CD4-positive, alpha-beta T cell (primary cell): ENCODE measurements at regions not wholly inside any gene's neighbourhood (a gene's known extent, or its start where the extent isn't known, plus 50 kb on each side); places are given as distances from the start of the nearest gene placed in this dataset.
"Not testable (repeated sequence)": the region's sequence is repeated elsewhere in the genome, so short reads cannot be mapped to it uniquely, and the experiment has no call there.

Source experiments
- ATAC-seq: fragments of 200-7000 bp; cut with Tn5 transposase; one replicate; pipeline ENCODE4 v1.10.0; 2022; ENCODE audit warnings: mild to moderate bottlenecking; ENCODE audit not compliant: poor library complexity
- CTCF ChIA-PET: fragments of 350-600 bp; sonication (Branson Sonifier 250); formaldehyde crosslinking; loops from one replicate; lab custom pipeline; 2021; ENCODE audit warnings: antibody characterized with exemption, inconsistent platforms; lab: Charles Lee
- POLR2A ChIA-PET: fragments of 350-600 bp; sonication (Branson Sonifier 250); formaldehyde crosslinking; loops from one replicate; lab custom pipeline; 2021; ENCODE audit warnings: antibody characterized with exemption, inconsistent platforms; lab: Charles Lee
- DNase-seq, 14 experiments: peaks; one replicate each; pipeline ENCODE4 v3.0.0-alpha.2; 2013 to 2020; ENCODE audit warnings: mixed read lengths in 2 of 14
- H3K27ac ChIP-seq, 2 donors: one replicate each; pipeline versions ENCODE4 v1.5.1 to v1.7.0; 2013; ENCODE audit warnings: low read length in 2 of 2, low read depth in 1 of 2, mild to moderate bottlenecking in 1 of 2
- H3K27me3 ChIP-seq, 2 experiments: 1 replicate in 1 of 2; 2 replicates in 1 of 2; pipeline versions ENCODE4 v1.6.1 to v1.7.0; 2013; ENCODE audit warnings: low read length in 2 of 2, control low read depth in 1 of 2, mild to moderate bottlenecking in 1 of 2, moderate library complexity in 1 of 2; ENCODE audit not compliant: insufficient read depth in 2 of 2, control insufficient read depth in 1 of 2
- H3K36me3 ChIP-seq: one replicate; pipeline ENCODE4 v1.6.1; 2013; ENCODE audit warnings: low read length, control low read depth; ENCODE audit not compliant: insufficient read depth
- H3K4me1 ChIP-seq: one replicate; pipeline ENCODE4 v1.6.1; 2013; ENCODE audit warnings: low read length, control low read depth; ENCODE audit not compliant: insufficient read depth
- H3K4me3 ChIP-seq: one replicate; pipeline ENCODE4 v1.5.1; 2013; ENCODE audit warnings: mild to moderate bottlenecking, low read length, moderate library complexity
- H3K9me3 ChIP-seq, 2 experiments: 1 replicate in 1 of 2; 2 replicates in 1 of 2; pipeline versions ENCODE4 v1.6.1 to v1.7.0; 2013; ENCODE audit warnings: low read length in 2 of 2, mild to moderate bottlenecking in 2 of 2, control low read depth in 1 of 2, moderate library complexity in 1 of 2; ENCODE audit not compliant: control insufficient read depth in 1 of 2, insufficient read depth in 1 of 2
- H3K27ac Mint-ChIP-seq: one replicate; pipeline ENCODE4 v1.8.0; 2020; ENCODE audit warnings: mixed read lengths
- H3K27me3 Mint-ChIP-seq: one replicate; pipeline ENCODE4 v1.8.0; 2021; ENCODE audit warnings: mixed read lengths
- H3K36me3 Mint-ChIP-seq: one replicate; pipeline ENCODE4 v1.8.0; 2021; ENCODE audit warnings: low read depth, mixed read lengths
- H3K4me1 Mint-ChIP-seq: one replicate; pipeline ENCODE4 v1.8.0; 2021; ENCODE audit warnings: low read depth, mixed read lengths
- H3K4me3 Mint-ChIP-seq: one replicate; pipeline ENCODE4 v1.8.0; 2020; ENCODE audit warnings: mild to moderate bottlenecking, mixed read lengths
- H3K9me3 Mint-ChIP-seq: one replicate; pipeline ENCODE4 v1.8.0; 2020; ENCODE audit warnings: mixed read lengths
- CTCF ChIP-seq: fragments of 200-600 bp; IDR thresholded peaks from one replicate; pipeline ENCODE4 v1.8.0; 2022; ENCODE audit warnings: antibody characterized with exemption, mild to moderate bottlenecking
- intact Hi-C, 2 experiments: fragments of 100-400 bp; cut with DNase I in 1 of 2; cut with micrococcal nuclease in 1 of 2; formaldehyde crosslinking; loops; one replicate each; pipeline versions ENCODE4 v1.15.1 to v1.9.0; 2023 to 2025; cut with DNase I, micrococcal nuclease

GRCh38 chr4:175090116-175090515 is 172.0 kb downstream of the ADAM29 start:
- CTCF ChIA-PET, result no interaction called here
- no peaks in the 10 kb centered on the region for H3K27me3 Mint-ChIP-seq
- H3K4me1 Mint-ChIP-seq, result no peaks in the 10 kb centered on the region
- Histone ChIP-seq H3K36me3 (no peaks in the 10 kb centered on the region), H3K27me3 (no peaks in the 10 kb centered on the region), H3K4me3 (no peak overlapping the region), H3K9me3 (peaks cover 6 to 16% of the 10 kb centered on the region in 2 experiments), H3K4me1 (no peaks in the 10 kb centered on the region), H3K27ac (no peak overlapping the region)
- POLR2A ChIA-PET, result no interaction called here
- H3K36me3 Mint-ChIP-seq, result no peaks in the 10 kb centered on the region
- no peak overlapping the region for H3K4me3 Mint-ChIP-seq
- DNase-seq (no peak), ATAC-seq (no peak)
- no peak for TF ChIP-seq CTCF
- H3K27ac Mint-ChIP-seq, result no peak overlapping the region
- peaks cover 3% of the 10 kb centered on the region for H3K9me3 Mint-ChIP-seq
- intact Hi-C loops, result no loop called here

GRCh38 chr4:175091649-175092048 is 173.5 kb downstream of the ADAM29 start:
- TF ChIP-seq CTCF, result no peak
- Histone ChIP-seq H3K9me3 (peaks cover 6 to 16% of the 10 kb centered on the region in 2 experiments), H3K36me3 (no peaks in the 10 kb centered on the region), H3K4me1 (no peaks in the 10 kb centered on the region), H3K27ac (no peak overlapping the region), H3K4me3 (no peak overlapping the region), H3K27me3 (no peaks in the 10 kb centered on the region)
- intact Hi-C loops, result no loop called here
- no peak for ATAC-seq
- Mint-ChIP-seq H3K27ac (no peak overlapping the region), H3K4me1 (no peaks in the 10 kb centered on the region), H3K4me3 (no peak overlapping the region), H3K36me3 (no peaks in the 10 kb centered on the region), H3K27me3 (no peaks in the 10 kb centered on the region), H3K9me3 (peaks cover 7% of the 10 kb centered on the region)
- no peak for DNase-seq
- ChIA-PET CTCF (no interaction called here), POLR2A (no interaction called here)

- ATAC-seq, result no peak
- H3K4me1 Mint-ChIP-seq, result no peaks in the 10 kb centered on the region
- Histone ChIP-seq H3K4me1 (no peaks in the 10 kb centered on the region), H3K27me3 (no peaks in the 10 kb centered on the region), H3K27ac (no peak overlapping the region), H3K4me3 (no peak overlapping the region), H3K9me3 (peaks cover 6 to 16% of the 10 kb centered on the region in 2 experiments), H3K36me3 (no peaks in the 10 kb centered on the region)
- intact Hi-C loops, result no loop called here
- peak in 1 of 14 experiments; percentile 5 for DNase-seq
- H3K9me3 Mint-ChIP-seq, result peaks cover 7% of the 10 kb centered on the region
- H3K27me3 Mint-ChIP-seq, result no peaks in the 10 kb centered on the region
- no peak overlapping the region for H3K27ac Mint-ChIP-seq
- TF ChIP-seq CTCF, result no peak
- no peak overlapping the region for H3K4me3 Mint-ChIP-seq
- POLR2A ChIA-PET, result no interaction called here
- no peaks in the 10 kb centered on the region for H3K36me3 Mint-ChIP-seq
- CTCF ChIA-PET, result no interaction called here
Measured at GRCh38 chr4:175092114-175092513, 174.0 kb downstream of the ADAM29 start.

GRCh38 chr4:175093055-175093454 is 174.9 kb downstream of the ADAM29 start:
- H3K9me3 Mint-ChIP-seq, H3K27ac ChIP-seq, H3K36me3 ChIP-seq, H3K36me3 Mint-ChIP-seq, H3K4me3 Mint-ChIP-seq, H3K27me3 ChIP-seq, ATAC-seq, POLR2A ChIA-PET, DNase-seq, H3K4me3 ChIP-seq, CTCF ChIA-PET, H3K4me1 Mint-ChIP-seq, H3K27ac Mint-ChIP-seq, intact Hi-C loops, H3K27me3 Mint-ChIP-seq, H3K4me1 ChIP-seq: not testable (repeated sequence)
- H3K9me3 ChIP-seq, result peaks cover 6 to 16% of the 10 kb centered on the region in 2 experiments
